Hepatocyte (in vitro differentiated cells): ENCODE measurements at regions not wholly inside any gene's neighbourhood (a gene's known extent, or its start where the extent isn't known, plus 50 kb on each side); places are given as distances from the start of the nearest gene placed in this dataset.

Experiments
- EZH2 ChIP-seq: fragments of 200-600 bp; sonication (generic); IDR thresholded peaks from 2 replicates; pipeline ENCODE4 v1.6.1; 2016; ENCODE audit warnings: antibody characterized with exemption, mild to moderate bottlenecking, borderline replicate concordance
- TF ChIP-seq, protein P1 (sequence below): fragments of 200-600 bp; sonication (generic); IDR thresholded peaks from 2 replicates; pipeline ENCODE4 v1.5.1; 2016; ENCODE audit warnings: antibody characterized with exemption, mild to moderate bottlenecking; ENCODE audit not compliant: poor library complexity

DNA sequence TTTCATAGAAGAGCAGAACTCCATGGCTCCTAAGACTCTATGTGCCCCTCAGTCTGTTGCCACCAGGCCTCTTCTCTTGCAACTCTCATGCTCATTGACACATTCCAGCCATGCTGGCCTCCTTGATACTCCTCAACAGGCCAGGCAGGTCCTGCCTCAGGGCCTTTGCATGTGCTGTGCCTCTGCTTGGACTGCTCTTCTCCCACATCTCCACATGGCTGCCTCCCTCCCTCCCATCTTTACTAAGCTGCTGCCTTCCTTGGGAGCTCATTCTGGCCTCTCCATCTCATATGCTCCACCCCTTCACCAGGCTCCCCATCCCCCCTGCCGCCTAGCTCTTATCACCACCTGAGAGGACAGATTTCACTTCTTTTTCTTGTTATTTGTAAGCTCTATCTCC is 103.8 kb upstream of the GPR26 start:
- TF ChIP-seq, protein P1, sequence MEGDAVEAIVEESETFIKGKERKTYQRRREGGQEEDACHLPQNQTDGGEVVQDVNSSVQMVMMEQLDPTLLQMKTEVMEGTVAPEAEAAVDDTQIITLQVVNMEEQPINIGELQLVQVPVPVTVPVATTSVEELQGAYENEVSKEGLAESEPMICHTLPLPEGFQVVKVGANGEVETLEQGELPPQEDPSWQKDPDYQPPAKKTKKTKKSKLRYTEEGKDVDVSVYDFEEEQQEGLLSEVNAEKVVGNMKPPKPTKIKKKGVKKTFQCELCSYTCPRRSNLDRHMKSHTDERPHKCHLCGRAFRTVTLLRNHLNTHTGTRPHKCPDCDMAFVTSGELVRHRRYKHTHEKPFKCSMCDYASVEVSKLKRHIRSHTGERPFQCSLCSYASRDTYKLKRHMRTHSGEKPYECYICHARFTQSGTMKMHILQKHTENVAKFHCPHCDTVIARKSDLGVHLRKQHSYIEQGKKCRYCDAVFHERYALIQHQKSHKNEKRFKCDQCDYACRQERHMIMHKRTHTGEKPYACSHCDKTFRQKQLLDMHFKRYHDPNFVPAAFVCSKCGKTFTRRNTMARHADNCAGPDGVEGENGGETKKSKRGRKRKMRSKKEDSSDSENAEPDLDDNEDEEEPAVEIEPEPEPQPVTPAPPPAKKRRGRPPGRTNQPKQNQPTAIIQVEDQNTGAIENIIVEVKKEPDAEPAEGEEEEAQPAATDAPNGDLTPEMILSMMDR, result no peak
- no peak for TF ChIP-seq EZH2
